ENCODE measurements at regions not wholly inside any gene's neighbourhood (a gene's known extent, or its start where the extent isn't known, plus 50 kb on each side); places are given as distances from the start of the nearest gene placed in this dataset.
"Not testable (repeated sequence)": the region's sequence is repeated elsewhere in the genome, so short reads cannot be mapped to it uniquely, and the experiment has no call there.

GRCh38 chr1:102252731-102253505 is 256.2 kb upstream of the OLFM3 start:
- no peak for DNase-seq (ENCODE audit: low read depth)
- TF ChIP-seq, protein P1, sequence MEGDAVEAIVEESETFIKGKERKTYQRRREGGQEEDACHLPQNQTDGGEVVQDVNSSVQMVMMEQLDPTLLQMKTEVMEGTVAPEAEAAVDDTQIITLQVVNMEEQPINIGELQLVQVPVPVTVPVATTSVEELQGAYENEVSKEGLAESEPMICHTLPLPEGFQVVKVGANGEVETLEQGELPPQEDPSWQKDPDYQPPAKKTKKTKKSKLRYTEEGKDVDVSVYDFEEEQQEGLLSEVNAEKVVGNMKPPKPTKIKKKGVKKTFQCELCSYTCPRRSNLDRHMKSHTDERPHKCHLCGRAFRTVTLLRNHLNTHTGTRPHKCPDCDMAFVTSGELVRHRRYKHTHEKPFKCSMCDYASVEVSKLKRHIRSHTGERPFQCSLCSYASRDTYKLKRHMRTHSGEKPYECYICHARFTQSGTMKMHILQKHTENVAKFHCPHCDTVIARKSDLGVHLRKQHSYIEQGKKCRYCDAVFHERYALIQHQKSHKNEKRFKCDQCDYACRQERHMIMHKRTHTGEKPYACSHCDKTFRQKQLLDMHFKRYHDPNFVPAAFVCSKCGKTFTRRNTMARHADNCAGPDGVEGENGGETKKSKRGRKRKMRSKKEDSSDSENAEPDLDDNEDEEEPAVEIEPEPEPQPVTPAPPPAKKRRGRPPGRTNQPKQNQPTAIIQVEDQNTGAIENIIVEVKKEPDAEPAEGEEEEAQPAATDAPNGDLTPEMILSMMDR (IDR thresholded peaks at IDR 0.05; ENCODE audit: control insufficient read depth, extremely low read depth, insufficient read depth): no peak
- no peak overlapping the region for H3K4me3 ChIP-seq (ENCODE audit: low read depth, low read length)

- H3K4me3 ChIP-seq (ENCODE audit: low read depth, low read length): no peak overlapping the region
- no peak for DNase-seq (ENCODE audit: low read depth)
- TF ChIP-seq, protein P1 (IDR thresholded peaks at IDR 0.05; ENCODE audit: control insufficient read depth, extremely low read depth, insufficient read depth): no peak
Observed at GRCh38 chr1:102241431-102242338, 245.0 kb upstream of the OLFM3 start.

- H3K4me3 ChIP-seq (ENCODE audit: low read depth, low read length): no peak overlapping the region; the same call in 1 of the 2 replicates
- TF ChIP-seq, protein P1 (IDR thresholded peaks at IDR 0.05; ENCODE audit: control insufficient read depth, extremely low read depth, insufficient read depth): no peak
Observed at GRCh38 chr1:102239247-102239646, 242.5 kb upstream of the OLFM3 start.

DNA sequence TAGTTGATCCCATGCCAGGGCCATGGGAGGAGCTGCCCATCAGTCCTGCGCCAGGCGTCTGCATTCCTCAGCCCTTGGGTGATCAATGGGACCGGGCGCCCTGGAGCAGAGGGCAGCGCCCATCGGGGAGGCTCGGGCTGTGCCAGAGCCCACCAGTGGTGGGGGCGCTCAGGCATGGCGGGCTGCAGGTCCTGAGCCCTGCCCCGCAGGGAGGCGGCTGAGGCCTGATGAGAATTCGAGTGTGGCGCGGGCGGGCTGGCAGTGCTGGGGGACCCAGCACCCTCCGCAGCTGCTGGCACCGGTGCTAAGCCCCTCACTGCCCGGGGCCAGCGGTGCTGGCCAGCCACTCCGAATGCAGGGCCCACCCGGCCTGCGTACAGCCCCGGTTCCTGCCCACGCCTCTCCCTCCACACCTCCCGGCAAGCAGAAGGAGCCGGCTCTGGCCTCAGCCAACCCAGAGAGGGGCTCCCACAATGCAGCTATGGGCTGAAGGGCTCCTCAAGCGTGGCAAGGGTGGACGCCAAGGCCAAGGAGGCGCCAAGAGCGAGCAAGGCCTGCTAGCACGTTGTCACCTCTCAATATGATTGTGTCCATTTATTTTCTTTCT is 238.1 kb upstream of the OLFM3 start:
- no peak overlapping the region for H3K4me3 ChIP-seq (ENCODE audit: low read depth, low read length)
- no peak for DNase-seq (ENCODE audit: low read depth)
- TF ChIP-seq, protein P1 (IDR thresholded peaks at IDR 0.05; ENCODE audit: control insufficient read depth, extremely low read depth, insufficient read depth): no peak

More at GRCh38 chr1:102239247-102239646, 242.5 kb upstream of the OLFM3 start:
- DNase-seq (ENCODE audit: low read depth): no peak

DNA sequence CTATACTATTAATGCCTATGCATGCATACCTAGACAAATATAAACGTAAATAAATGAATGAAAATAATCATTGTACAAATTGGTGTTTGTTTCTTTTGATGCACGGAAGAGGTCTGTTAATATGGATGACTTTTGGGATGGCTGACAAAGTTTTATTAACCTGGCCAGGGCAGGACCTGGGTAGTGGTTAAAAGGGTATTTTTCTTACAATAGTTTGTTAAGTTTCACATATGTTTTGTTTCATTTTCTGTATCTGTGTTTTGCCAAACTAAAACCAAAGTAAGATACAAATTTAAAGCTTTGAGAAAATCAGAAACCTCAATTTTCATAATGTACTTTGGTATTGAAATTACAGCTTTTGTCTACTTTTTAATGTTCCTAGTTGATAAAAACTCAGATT is 222.7 kb upstream of the OLFM3 start:
- DNase-seq (ENCODE audit: low read depth): no peak
- H3K4me3 ChIP-seq (ENCODE audit: low read depth, low read length): no peak overlapping the region
- TF ChIP-seq, protein P1 (IDR thresholded peaks at IDR 0.05; ENCODE audit: control insufficient read depth, extremely low read depth, insufficient read depth): no peak

DNA sequence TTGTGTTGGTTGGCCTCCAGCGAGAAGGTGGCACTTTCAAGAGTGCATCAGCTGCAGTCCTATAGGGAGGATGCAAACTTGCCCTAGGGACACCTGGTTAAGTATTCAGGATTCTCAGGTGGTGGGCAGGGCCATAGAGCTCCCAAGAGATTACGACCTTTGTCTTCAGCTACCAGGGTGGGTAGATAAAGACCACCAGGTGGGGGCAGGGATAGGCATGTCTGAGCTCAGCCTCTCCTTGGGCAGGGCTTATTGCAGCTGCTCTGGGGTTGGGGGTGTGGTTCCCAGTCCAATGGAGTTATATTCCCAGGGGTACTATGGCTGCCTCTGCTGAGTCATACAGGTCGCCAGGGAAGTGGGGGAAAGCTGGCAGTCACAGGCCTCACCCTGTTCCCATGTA is 214.2 kb upstream of the OLFM3 start:
- not testable (repeated sequence) for DNase-seq (ENCODE audit: low read depth); H3K4me3 ChIP-seq (ENCODE audit: low read depth, low read length)

- peak; percentile 77 for DNase-seq (ENCODE audit: low read depth)
- H3K4me3 ChIP-seq (ENCODE audit: low read depth, low read length): no peak overlapping the region
- TF ChIP-seq, protein P1 (IDR thresholded peaks at IDR 0.05; ENCODE audit: control insufficient read depth, extremely low read depth, insufficient read depth): peak; percentile 83
Observed at GRCh38 chr1:102191723-102192122, 195.0 kb upstream of the OLFM3 start.

Data from LNCaP clone FGC (cell line).